GM12878 (cell line): ENCODE measurements at regions not wholly inside any gene's neighbourhood (a gene's known extent, or its start where the extent isn't known, plus 50 kb on each side); places are given as distances from the start of the nearest gene placed in this dataset.

Source experiments
- ATAC-seq: fragments of 200-7000 bp; cut with Tn5 transposase; 3 replicates; pipeline ENCODE4 v1.9.1; 2020; ENCODE audit warnings: mild to moderate bottlenecking, moderate library complexity
- BruUV-seq: library from RNA; stranded (reverse); fragments of 400-500 nt; replicated peaks from 2 replicates; lab custom pipeline; 2021; lab: Mats Ljungman, UMichigan
- CTCF ChIA-PET: fragments of 300-600 bp; sonication (Branson Sonifier 250); formaldehyde crosslinking; extraction: SDS; loops from one replicate; lab custom pipeline; 2021; ENCODE audit warnings: inconsistent platforms; lab: Yijun Ruan, JAX
- POLR2A ChIA-PET: fragments of 350-600 bp; formaldehyde crosslinking; extraction: SDS; loops from one replicate; lab custom pipeline; 2021; ENCODE audit warnings: inconsistent platforms; lab: Charles Lee
- RAD21 ChIA-PET: fragments of 300-600 bp; sonication (Branson Sonifier 250); formaldehyde crosslinking; loops from one replicate; lab custom pipeline; 2023; ENCODE audit warnings: antibody characterized with exemption; ENCODE audit not compliant: unreplicated experiment; lab: Charles Lee
- SMC1A ChIA-PET: fragments of 300-600 bp; sonication (Branson Sonifier 250); formaldehyde crosslinking; loops from one replicate; lab custom pipeline; 2023; ENCODE audit not compliant: unreplicated experiment, uncharacterized antibody; lab: Charles Lee
- DNase-seq: peaks from one replicate; pipeline ENCODE4 v3.0.0-alpha.2; 2011; ENCODE audit warnings: low read depth, low spot score
- FAIRE-seq: peaks from 3 replicates; lab custom pipeline; 2011; peaks lifted over from hg19 to GRCh38; lab: Jason Lieb, UNC
- H2AFZ ChIP-seq: 2 replicates; pipeline ENCODE4 v1.6.0; 2011; ENCODE audit warnings: low read depth, low read length, control low read depth; ENCODE audit not compliant: control insufficient read depth
- H3K27ac ChIP-seq: 2 replicates; pipeline ENCODE4 v1.5.1; 2011; ENCODE audit warnings: control low read depth; ENCODE audit not compliant: control insufficient read depth, insufficient read depth
- H3K27me3 ChIP-seq, 2 experiments: replicated peaks in 1 of 2; 2 replicates each; pipeline versions ENCODE4 v1.6.0 to v1.6.1; 2011; ENCODE audit warnings: low read length in 1 of 2; ENCODE audit not compliant: control insufficient read depth in 2 of 2, insufficient read depth in 2 of 2
- H3K36me3 ChIP-seq, 2 experiments: 2 replicates each; pipeline ENCODE4 v1.5.1; 2011; ENCODE audit warnings: low read length in 1 of 2; ENCODE audit not compliant: control insufficient read depth in 2 of 2, insufficient read depth in 2 of 2
- H3K4me1 ChIP-seq: 2 replicates; pipeline ENCODE4 v1.6.1; 2011; ENCODE audit warnings: mild to moderate bottlenecking, low read length, moderate library complexity, mixed read lengths; ENCODE audit not compliant: control insufficient read depth, insufficient read depth
- H3K4me2 ChIP-seq: 2 replicates; pipeline ENCODE4 v1.6.0; 2011; ENCODE audit warnings: control low read depth; ENCODE audit not compliant: control insufficient read depth, insufficient read depth
- H3K4me3 ChIP-seq: fragments of 200-600 bp; sonication (generic); 2 replicates; pipeline ENCODE4 v1.5.1; 2016
- H3K79me2 ChIP-seq: 2 replicates; pipeline ENCODE4 v1.6.0; 2011; ENCODE audit warnings: low read length; ENCODE audit not compliant: control insufficient read depth, insufficient read depth
- H3K9ac ChIP-seq: 2 replicates; pipeline ENCODE4 v1.8.0; 2011; ENCODE audit warnings: low read length, control low read depth, mixed read lengths; ENCODE audit not compliant: control insufficient read depth, insufficient read depth
- H3K9me3 ChIP-seq: replicated peaks from 3 replicates; pipeline ENCODE4 v1.5.1; 2011; ENCODE audit warnings: mild to moderate bottlenecking, low read length; ENCODE audit not compliant: control insufficient read depth, insufficient read depth
- H4K20me1 ChIP-seq: 2 replicates; pipeline ENCODE4 v1.6.0; 2011; ENCODE audit not compliant: control insufficient read depth, insufficient read depth
- CREM ChIP-seq: IDR thresholded peaks from 2 replicates; pipeline ENCODE4 v1.6.1; 2014; ENCODE audit warnings: antibody characterized with exemption, low read depth
- IKZF2 ChIP-seq, 2 experiments: fragments of 450-650 bp; IDR thresholded peaks; 2 replicates each; pipeline ENCODE4 v1.6.1; 2017; ENCODE audit warnings: mild to moderate bottlenecking in 2 of 2, moderate library complexity in 2 of 2
- MTA3 ChIP-seq: IDR thresholded peaks from 2 replicates; pipeline ENCODE4 v1.6.1; 2012; ENCODE audit warnings: low read length, inconsistent platforms, borderline replicate concordance
- NFXL1 ChIP-seq: fragments of 450-650 bp; IDR thresholded peaks from 2 replicates; pipeline ENCODE4 v1.6.1; 2017; ENCODE audit warnings: antibody characterized with exemption, mild to moderate bottlenecking, borderline replicate concordance
- NFYB ChIP-seq: IDR thresholded peaks from 2 replicates; pipeline ENCODE4 v1.6.1; 2011; ENCODE audit warnings: low read depth, mild to moderate bottlenecking, low read length, improper control_type of control experiment, moderate library complexity; ENCODE audit not compliant: insufficient read depth
- PML ChIP-seq: IDR thresholded peaks from 2 replicates; pipeline ENCODE4 v1.6.1; 2012; ENCODE audit warnings: low read length, inconsistent platforms
- POLR2AphosphoS5 ChIP-seq: IDR thresholded peaks from 2 replicates; pipeline ENCODE4 v1.6.1; 2011; ENCODE audit warnings: mild to moderate bottlenecking, low read length, inconsistent platforms
- RAD21 ChIP-seq: IDR thresholded peaks from 2 replicates; pipeline ENCODE4 v1.6.1; 2011; ENCODE audit warnings: mild to moderate bottlenecking, low read depth, low read length, moderate library complexity; ENCODE audit not compliant: insufficient read depth
- RFX5 ChIP-seq: IDR thresholded peaks from 2 replicates; pipeline ENCODE4 v1.6.1; 2011; ENCODE audit warnings: low read depth, low read length, improper control_type of control experiment
- SMAD5 ChIP-seq: IDR thresholded peaks from 2 replicates; pipeline ENCODE4 v1.6.1; 2016; ENCODE audit warnings: antibody characterized with exemption, low read depth
- ZNF274 ChIP-seq: IDR thresholded peaks from one replicate; pipeline ENCODE4 v1.8.0; 2011; ENCODE audit not compliant: insufficient read length, insufficient read depth
- ZNF384 ChIP-seq: IDR thresholded peaks from 2 replicates; pipeline ENCODE4 v1.6.1; 2012; ENCODE audit warnings: low read depth, mild to moderate bottlenecking, low read length, improper control_type of control experiment, borderline replicate concordance
- WGBS: methylation state at CpG from one replicate; pipeline ENCODE4 v1.1.6; 2016; ENCODE audit warnings: low lambda C conversion rate; ENCODE audit not compliant: insufficient replicate concordance, insufficient coverage; ENCODE audit errors: missing lambda C conversion rate; 5-methylcytosine and 5-hydroxymethylcytosine counted together
- in situ Hi-C: fragments of 300-500 bp; cut with MboI; formaldehyde crosslinking; loops from 9 replicates; pipeline ENCODE4 v1.14.3; 2018; ENCODE audit warnings: mixed read lengths
- intact Hi-C: fragments of 100-400 bp; cut with micrococcal nuclease; formaldehyde crosslinking; loops from one replicate; pipeline ENCODE4 v1.14.2; 2022; ENCODE audit not compliant: unreplicated experiment
- TF ChIP-seq, protein P1 (sequence below): fragments of 450-650 bp; IDR thresholded peaks from 2 replicates; pipeline ENCODE4 v1.6.1; 2016; ENCODE audit warnings: mild to moderate bottlenecking
- TF ChIP-seq, protein P2 (sequence below): fragments of 450-650 bp; formaldehyde crosslinking; IDR thresholded peaks from 2 replicates; pipeline ENCODE4 v1.5.0; 2022; ENCODE audit warnings: mild to moderate bottlenecking, missing genetic modification characterization
- TF ChIP-seq, protein P3 (sequence below): fragments of 450-650 bp; IDR thresholded peaks from 2 replicates; pipeline ENCODE4 v1.6.1; 2016; ENCODE audit warnings: mild to moderate bottlenecking
- TF ChIP-seq, protein P4 (sequence below): fragments of 450-650 bp; IDR thresholded peaks from 2 replicates; pipeline ENCODE4 v1.6.1; 2018; ENCODE audit warnings: borderline replicate concordance, mild to moderate bottlenecking; ENCODE audit not compliant: partially characterized antibody

GRCh38 chr4:31080887-31081286 is 360.7 kb downstream of the PCDH7 start:
- no peak overlapping the region for H3K27ac ChIP-seq
- 37% methylated on average over 3 of the region's 3 CpGs for WGBS
- ChIA-PET SMC1A (interaction anchor here (0.6 to 0.7 kb wide), 4 partner anchors 14 to 1212 kb away, joined by 3 to 5 read pairs (median 3); no protein-coding TSS in a partner anchor), RAD21 (no interaction called here), CTCF (no interaction called here), POLR2A (interaction anchor here (0.7 kb wide), 1 partner anchor 256 kb away, joined by 3 read pairs; no protein-coding TSS in a partner anchor)
- no peaks in the 10 kb centered on the region for H3K9me3 ChIP-seq
- H3K9ac ChIP-seq, result no peak overlapping the region
- no peaks in the 10 kb centered on the region for H3K4me1 ChIP-seq
- in situ Hi-C loops (no loop called here), intact Hi-C loops (no loop called here)
- H3K4me2 ChIP-seq, result no peak overlapping the region
- FAIRE-seq, result no peak
- TF ChIP-seq, protein P1, sequence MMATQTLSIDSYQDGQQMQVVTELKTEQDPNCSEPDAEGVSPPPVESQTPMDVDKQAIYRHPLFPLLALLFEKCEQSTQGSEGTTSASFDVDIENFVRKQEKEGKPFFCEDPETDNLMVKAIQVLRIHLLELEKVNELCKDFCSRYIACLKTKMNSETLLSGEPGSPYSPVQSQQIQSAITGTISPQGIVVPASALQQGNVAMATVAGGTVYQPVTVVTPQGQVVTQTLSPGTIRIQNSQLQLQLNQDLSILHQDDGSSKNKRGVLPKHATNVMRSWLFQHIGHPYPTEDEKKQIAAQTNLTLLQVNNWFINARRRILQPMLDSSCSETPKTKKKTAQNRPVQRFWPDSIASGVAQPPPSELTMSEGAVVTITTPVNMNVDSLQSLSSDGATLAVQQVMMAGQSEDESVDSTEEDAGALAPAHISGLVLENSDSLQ, result no peak
- TF ChIP-seq ZNF274 (no peak), SMAD5 (no peak), POLR2AphosphoS5 (no peak), IKZF2 (IDR thresholded peaks at IDR 0.05) (no peak), CREM (no peak), MTA3 (no peak), PML (no peak), RAD21 (no peak), NFYB (no peak), NFXL1 (no peak), RFX5 (no peak), ZNF384 (no peak)
- TF ChIP-seq, protein P2, sequence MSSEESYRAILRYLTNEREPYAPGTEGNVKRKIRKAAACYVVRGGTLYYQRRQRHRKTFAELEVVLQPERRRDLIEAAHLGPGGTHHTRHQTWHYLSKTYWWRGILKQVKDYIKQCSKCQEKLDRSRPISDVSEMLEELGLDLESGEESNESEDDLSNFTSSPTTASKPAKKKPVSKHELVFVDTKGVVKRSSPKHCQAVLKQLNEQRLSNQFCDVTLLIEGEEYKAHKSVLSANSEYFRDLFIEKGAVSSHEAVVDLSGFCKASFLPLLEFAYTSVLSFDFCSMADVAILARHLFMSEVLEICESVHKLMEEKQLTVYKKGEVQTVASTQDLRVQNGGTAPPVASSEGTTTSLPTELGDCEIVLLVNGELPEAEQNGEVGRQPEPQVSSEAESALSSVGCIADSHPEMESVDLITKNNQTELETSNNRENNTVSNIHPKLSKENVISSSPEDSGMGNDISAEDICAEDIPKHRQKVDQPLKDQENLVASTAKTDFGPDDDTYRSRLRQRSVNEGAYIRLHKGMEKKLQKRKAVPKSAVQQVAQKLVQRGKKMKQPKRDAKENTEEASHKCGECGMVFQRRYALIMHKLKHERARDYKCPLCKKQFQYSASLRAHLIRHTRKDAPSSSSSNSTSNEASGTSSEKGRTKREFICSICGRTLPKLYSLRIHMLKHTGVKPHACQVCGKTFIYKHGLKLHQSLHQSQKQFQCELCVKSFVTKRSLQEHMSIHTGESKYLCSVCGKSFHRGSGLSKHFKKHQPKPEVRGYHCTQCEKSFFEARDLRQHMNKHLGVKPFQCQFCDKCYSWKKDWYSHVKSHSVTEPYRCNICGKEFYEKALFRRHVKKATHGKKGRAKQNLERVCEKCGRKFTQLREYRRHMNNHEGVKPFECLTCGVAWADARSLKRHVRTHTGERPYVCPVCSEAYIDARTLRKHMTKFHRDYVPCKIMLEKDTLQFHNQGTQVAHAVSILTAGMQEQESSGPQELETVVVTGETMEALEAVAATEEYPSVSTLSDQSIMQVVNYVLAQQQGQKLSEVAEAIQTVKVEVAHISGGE, result no peak
- TF ChIP-seq, protein P3, sequence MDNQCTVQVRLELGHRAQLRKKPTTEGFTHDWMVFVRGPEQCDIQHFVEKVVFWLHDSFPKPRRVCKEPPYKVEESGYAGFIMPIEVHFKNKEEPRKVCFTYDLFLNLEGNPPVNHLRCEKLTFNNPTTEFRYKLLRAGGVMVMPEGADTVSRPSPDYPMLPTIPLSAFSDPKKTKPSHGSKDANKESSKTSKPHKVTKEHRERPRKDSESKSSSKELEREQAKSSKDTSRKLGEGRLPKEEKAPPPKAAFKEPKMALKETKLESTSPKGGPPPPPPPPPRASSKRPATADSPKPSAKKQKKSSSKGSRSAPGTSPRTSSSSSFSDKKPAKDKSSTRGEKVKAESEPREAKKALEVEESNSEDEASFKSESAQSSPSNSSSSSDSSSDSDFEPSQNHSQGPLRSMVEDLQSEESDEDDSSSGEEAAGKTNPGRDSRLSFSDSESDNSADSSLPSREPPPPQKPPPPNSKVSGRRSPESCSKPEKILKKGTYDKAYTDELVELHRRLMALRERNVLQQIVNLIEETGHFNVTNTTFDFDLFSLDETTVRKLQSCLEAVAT, result no peak
- TF ChIP-seq, protein P4, sequence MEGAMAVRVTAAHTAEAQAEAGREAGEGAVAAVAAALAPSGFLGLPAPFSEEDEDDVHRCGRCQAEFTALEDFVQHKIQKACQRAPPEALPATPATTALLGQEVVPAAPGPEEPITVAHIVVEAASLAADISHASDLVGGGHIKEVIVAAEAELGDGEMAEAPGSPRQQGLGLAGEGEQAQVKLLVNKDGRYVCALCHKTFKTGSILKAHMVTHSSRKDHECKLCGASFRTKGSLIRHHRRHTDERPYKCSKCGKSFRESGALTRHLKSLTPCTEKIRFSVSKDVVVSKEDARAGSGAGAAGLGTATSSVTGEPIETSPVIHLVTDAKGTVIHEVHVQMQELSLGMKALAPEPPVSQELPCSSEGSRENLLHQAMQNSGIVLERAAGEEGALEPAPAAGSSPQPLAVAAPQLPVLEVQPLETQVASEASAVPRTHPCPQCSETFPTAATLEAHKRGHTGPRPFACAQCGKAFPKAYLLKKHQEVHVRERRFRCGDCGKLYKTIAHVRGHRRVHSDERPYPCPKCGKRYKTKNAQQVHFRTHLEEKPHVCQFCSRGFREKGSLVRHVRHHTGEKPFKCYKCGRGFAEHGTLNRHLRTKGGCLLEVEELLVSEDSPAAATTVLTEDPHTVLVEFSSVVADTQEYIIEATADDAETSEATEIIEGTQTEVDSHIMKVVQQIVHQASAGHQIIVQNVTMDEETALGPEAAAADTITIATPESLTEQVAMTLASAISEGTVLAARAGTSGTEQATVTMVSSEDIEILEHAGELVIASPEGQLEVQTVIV, result no peak
- no peak overlapping the region for H3K4me3 ChIP-seq
- no peaks in the 10 kb centered on the region for H3K27me3 ChIP-seq
- H3K36me3 ChIP-seq, result no peaks in the 10 kb centered on the region
- no TSS peak for BruUV-seq
- DNase-seq, result no peak
- no peaks in the 10 kb centered on the region for H3K79me2 ChIP-seq
- H4K20me1 ChIP-seq, result no peaks in the 10 kb centered on the region
- no peak for ATAC-seq
- no peak overlapping the region for H2AFZ ChIP-seq
